GM19452 (cell line): ENCODE measurements at regions not wholly inside any gene's neighbourhood (a gene's known extent, or its start where the extent isn't known, plus 50 kb on each side); places are given as distances from the start of the nearest gene placed in this dataset.

ENCODE experiments used
- ATAC-seq: cut with Tn5 transposase; IDR thresholded peaks from one replicate; pipeline ENCODE4 v1.9.1; 2021; ENCODE audit not compliant: unreplicated experiment

GRCh38 chr5:90135779-90136378 lies 273.7 kb downstream of the CETN3 start:
- no peak for ATAC-seq

GRCh38 chr5:90134892-90135291 lies 274.7 kb downstream of the CETN3 start:
- no peak for ATAC-seq

DNA sequence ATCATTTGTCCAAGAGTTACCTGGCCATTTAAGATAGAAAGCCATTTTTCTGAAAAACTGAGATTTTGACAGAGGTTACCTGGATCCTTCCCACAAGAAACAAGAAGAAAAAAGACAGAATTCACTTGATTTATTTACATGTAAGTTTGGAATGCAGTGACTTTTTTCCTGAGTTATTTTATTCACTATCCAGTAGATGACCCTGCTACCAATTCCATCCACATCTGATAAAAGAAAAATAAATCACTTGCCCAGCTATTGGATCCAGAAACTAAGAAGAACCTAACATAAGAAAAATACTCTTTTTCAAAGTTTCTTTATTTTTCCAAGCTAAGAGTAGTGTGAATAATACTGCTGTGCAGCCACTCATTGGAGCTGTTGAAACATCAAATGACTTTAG lies 275.2 kb downstream of the CETN3 start:
- ATAC-seq: no peak

DNA sequence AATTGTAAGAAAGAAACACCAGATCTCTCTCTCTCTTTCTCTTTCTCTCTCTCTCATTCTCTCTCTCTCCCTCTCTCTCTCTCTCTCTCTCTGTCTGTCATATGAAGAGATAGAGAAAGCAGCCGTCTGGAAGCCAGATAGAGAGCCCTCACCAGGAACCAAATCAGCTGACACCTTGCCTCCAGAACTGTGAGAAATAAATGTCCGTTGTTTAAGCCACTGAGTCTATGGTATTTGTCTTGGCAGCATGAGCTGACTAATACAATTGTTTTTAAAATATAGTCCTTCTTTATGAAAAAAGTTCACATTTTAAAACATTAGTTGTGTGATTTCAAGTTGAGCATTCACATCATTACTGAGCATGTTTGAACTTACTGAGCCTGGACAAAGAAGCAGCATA lies 275.6 kb downstream of the CETN3 start:
- ATAC-seq: no peak

DNA sequence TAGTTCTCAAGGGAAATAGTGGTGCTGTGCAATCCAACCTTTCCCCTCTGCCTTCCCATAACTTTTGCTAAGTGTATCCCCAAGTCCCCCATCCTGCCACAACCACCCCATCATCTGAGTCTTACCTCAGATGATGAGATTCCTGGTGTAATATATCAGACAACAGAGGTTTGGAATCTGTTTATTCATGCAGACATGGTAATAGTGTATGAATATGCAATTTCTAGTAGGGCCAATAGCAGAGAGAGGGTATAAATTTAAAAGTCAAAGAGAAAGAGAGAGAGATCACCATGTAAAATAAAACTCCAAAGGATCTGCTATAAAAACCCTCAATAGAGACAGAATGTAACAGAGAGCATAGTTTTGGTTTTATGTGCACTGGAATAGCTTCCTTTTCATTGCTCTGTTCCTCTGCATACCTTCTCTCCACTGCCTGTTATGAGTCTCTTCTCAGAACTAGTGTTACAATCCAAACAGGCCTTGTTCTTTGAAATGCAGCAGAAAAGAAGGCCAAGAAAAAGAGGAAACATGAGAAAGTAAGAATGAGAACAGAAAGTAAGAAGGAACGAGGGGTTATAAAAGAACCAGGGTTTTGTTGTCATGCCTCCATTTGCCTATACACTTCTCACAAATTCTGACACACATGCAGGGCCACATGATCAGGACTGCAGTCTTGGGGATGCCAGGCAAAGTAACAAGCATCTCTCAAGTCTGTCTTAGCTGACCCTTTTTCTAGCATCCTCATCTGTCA lies 278.0 kb downstream of the CETN3 start:
- ATAC-seq: peak; percentile 64

DNA sequence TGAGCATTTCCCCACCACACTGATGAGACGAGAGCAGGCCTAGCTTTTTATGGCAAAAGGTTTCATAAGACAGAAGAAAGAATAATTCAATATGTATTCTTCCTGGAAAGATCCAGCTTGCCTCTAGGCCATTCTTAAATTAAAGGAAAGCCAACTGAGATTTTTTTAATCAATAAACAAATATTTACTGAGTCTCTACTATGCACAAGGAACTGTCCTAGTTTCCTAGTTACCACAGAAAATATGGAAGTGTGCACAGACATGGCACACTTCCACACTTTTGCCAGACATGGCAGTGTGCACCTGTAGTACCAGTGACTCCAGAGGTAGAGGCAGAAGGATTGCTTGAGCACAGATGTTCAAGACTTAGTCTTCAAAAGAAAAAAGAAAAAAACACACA lies 281.0 kb downstream of the CETN3 start:
- no peak for ATAC-seq

- no peak for ATAC-seq
Measured at GRCh38 chr5:90119531-90119971, 290.0 kb downstream of the CETN3 start.

- no peak for ATAC-seq
Measured at GRCh38 chr5:90117005-90117404, 292.6 kb downstream of the CETN3 start.

DNA sequence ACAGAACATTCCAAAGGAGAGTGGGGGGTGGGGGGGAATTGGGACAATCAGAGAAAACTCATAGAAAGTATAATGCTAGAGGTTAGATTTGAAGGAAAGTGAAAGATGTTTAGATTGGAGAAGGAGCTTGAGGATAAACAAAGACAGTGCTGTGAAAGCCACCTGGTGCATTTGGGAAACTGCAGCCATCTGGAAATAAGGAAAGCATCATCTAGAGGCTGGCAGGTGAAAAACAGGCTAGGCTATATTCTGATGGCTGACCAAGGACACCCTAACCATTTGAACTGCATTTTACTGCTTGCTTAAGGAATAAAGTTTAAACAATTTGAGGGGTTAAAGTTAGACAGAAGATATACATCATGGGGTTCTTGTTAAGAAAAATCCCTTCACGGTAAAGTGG lies 296.4 kb downstream of the CETN3 start:
- no peak for ATAC-seq

DNA sequence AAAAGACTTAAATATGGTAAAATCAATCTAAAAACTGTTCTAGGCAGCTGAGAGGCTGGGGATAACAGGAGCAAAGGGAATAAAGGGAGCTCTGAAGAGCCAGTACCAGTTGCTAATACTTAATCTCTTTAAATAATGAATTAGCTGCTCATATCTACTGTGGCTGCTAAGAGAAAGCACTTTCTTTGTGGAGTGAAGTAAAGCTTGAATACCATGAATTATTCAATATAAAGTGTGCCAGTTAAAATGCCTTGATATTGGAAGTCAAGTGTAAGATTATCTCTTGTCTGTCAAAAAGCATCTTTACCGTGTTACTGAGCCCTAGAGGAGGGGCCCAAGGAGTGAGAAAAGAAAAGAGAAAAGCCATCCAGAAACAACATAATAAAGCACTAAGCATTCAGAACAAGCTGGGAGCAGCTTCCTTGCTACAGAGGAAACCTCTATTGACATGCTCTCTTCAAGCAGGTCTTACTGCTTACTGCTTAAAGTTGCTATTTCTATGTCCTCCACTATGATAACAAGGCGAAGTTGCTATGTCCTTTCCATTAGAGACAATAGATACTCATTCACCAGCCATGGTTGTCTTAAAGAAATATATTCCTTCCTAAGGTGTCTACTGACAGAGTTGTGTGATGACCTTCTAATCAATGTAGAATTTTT lies 297.4 kb downstream of the CETN3 start:
- ATAC-seq: no peak

- ATAC-seq: no peak
Measured at GRCh38 chr5:90111364-90112032, 298.1 kb downstream of the CETN3 start.

DNA sequence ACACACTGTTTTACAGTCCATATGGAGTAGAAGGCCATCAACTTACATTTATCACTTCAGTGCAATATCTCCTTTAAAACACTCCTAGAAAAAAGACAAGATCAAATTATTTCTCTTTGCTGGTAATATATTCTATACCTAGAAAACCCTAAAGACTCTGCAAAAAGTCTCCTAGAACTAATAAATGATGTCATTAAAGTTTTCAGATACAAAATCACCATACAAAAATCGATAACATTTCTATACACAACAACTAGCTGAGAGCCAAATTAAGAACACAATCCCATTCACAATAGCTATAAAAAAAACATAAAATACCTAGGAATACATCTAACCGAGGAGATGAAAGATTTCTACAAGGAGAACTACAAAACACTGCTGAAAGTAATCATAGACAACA lies 300.3 kb downstream of the CETN3 start:
- no peak for ATAC-seq

DNA sequence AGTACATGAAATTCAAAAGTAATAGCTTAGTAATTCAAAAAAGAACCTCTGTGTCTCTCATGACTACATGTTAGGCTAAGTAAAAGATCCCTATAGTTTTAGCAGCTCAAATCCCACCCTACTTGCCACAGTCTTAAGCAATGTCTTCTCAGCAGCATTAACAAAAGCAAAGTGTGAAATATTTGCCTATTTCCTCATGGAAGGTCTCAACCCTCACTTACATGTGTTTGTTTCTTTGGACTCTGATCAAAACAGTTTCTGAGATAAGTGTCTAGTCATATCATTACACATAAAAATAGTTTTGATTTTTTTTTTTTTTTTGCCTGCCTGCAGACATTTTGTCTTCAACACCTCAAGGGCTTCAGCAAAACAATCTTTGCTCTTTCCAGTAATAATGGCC lies 310.5 kb downstream of the CETN3 start:
- no peak for ATAC-seq

DNA sequence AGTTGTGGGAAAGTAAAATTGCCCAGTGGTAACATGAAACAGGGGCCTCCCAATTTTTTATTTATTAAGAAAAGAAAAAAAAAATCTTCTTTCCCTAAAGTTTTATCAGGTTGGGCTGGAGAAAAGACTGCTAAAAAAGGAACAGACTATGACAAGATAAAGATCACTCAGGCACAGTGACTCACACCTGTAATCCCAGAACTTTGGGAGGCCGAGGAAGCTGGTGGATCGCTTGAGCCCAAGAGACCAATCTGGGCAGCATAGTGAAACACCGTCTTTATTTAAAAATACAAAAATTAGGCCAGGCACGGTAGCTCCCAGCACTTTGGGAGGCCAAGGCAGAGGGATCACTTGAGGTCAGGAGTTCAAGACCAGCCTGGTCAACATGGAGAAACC lies 312.5 kb downstream of the CETN3 start:
- no peak for ATAC-seq

- no peak for ATAC-seq
Measured at GRCh38 chr5:90096415-90097081, 313.0 kb downstream of the CETN3 start.

- ATAC-seq: no peak
Measured at GRCh38 chr5:90095292-90096060, 314.1 kb downstream of the CETN3 start.

DNA sequence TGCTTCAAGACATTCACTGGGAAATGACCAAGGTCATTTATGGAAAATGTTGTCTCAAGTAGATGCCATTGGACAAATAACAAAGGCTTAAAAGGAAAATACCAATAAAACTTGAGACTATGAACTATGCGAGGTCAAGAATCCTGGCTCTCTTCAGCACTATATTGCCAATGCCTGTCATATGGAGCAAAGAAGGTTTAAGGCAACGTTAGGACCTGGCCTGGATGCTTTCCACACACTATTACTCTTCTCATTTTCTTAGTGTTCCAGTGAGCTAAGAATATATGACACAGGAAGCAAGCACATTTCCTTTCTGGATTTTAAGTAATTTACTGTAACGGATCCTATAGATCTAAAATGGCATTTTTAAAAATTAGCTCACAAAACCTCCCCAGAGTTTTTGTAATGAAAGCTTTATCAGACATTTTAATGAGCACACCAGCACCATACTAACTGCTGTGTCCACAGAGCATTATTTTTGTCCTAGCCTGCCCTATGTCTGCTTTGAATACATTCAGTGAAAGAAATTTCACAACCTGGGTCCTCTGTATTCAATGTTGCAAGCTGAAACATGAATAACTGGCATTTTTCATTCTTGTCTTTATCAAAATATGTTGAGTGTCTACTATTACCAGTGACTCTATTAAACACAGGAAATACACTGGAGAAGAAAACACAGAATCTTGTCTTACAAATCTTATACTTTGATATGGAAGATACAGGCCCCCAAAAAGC lies 315.6 kb downstream of the CETN3 start:
- ATAC-seq: no peak

DNA sequence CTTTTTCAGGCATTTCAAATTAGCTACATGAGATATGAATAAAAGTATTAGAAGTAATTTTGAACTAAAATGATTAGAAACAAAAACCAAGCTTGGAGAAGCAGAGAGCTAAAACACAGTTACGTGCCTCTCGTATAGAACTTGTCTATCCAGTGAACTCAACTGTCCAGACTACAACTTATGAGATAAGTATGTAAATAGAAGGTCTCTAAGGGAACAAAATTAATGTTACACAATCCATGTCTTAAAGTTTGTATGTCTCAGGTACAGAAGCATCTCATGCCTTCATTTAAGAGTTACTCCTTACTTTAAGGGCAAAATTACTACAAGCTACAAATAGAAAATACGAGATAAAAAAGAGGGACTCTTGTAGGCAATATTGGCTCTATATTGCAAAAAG lies 316.8 kb downstream of the CETN3 start:
- no peak for ATAC-seq

DNA sequence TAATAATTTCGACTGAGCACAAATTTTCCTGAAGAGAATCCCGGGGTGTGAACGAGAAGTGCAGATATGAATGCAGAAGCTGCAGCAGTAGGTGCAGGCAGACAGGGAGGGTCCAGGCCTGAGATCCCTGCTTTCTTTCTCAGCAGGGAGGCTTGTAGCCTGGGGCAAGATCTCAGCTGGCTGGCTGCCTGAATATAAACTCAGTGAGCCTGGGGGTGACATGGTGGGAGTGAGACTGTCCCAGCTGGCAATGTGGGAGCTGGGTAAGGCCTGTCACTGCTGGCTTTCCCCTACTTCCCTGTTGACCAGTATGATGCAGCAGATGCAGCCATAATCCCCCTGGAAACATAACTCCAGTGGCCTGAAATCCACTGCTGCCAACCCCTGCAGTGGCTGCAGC lies 325.2 kb downstream of the CETN3 start:
- no peak for ATAC-seq
